ENCODE measurements at regions not wholly inside any gene's neighbourhood (a gene's known extent, or its start where the extent isn't known, plus 50 kb on each side); places are given as distances from the start of the nearest gene placed in this dataset.

GRCh38 chr7:131145026-131145425 is 182.7 kb upstream of the MKLN1 start:
- TF ChIP-seq CTCF (conservative IDR thresholded peaks at IDR 0.05): no peak
- no peak overlapping the region for H3K27ac ChIP-seq

- TF ChIP-seq CTCF (conservative IDR thresholded peaks at IDR 0.05): no peak
- H3K27ac ChIP-seq: no peak overlapping the region
These were observed 181.9 kb upstream of the MKLN1 start for GRCh38 chr7:131145770-131146169.

GRCh38 chr7:131147604-131148003 is 180.1 kb upstream of the MKLN1 start:
- no peak for TF ChIP-seq CTCF (conservative IDR thresholded peaks at IDR 0.05)
- H3K27ac ChIP-seq: no peak overlapping the region

GRCh38 chr7:131148258-131148657 is 179.4 kb upstream of the MKLN1 start:
- no peak for TF ChIP-seq CTCF (conservative IDR thresholded peaks at IDR 0.05)
- no peak overlapping the region for H3K27ac ChIP-seq

- no peak overlapping the region for H3K27ac ChIP-seq
- no peak for TF ChIP-seq CTCF (conservative IDR thresholded peaks at IDR 0.05)
These were observed 178.8 kb upstream of the MKLN1 start for GRCh38 chr7:131148708-131149428.

GRCh38 chr7:131149429-131149773 is 178.3 kb upstream of the MKLN1 start:
- no peak overlapping the region for H3K27ac ChIP-seq
- TF ChIP-seq CTCF (conservative IDR thresholded peaks at IDR 0.05): no peak

- H3K27ac ChIP-seq: no peak overlapping the region
These were observed 177.8 kb upstream of the MKLN1 start for GRCh38 chr7:131149840-131150239.

More at GRCh38 chr7:131149840-131150239, 177.8 kb upstream of the MKLN1 start:
- no peak for TF ChIP-seq CTCF (conservative IDR thresholded peaks at IDR 0.05)
